ENCODE measurements at regions not wholly inside any gene's neighbourhood (a gene's known extent, or its start where the extent isn't known, plus 50 kb on each side); places are given as distances from the start of the nearest gene placed in this dataset.

GRCh38 chr18:57927511-57927910, 116.5 kb upstream of the NEDD4L start:
- no peak for ATAC-seq
- POLR2A ChIA-PET: no interaction called here
- no peaks in the 10 kb centered on the region for H3K9me3 ChIP-seq (ENCODE audit: control insufficient read depth in 1 of 2, insufficient read depth in 1 of 2, low read depth in 1 of 2, low read length in 2 of 2)

More at GRCh38 chr18:57927511-57927910, 116.5 kb upstream of the NEDD4L start:
- CTCF ChIA-PET: no interaction called here
- DNase-seq (ENCODE audit: low read depth, low spot score): no peak
- intact Hi-C loops (cut with micrococcal nuclease): no loop called here
- H3K4me3 ChIP-seq (replicated peaks in 1 of 2; ENCODE audit: low read depth in 1 of 2, low read length in 2 of 2): no peak overlapping the region
- no peaks in the 10 kb centered on the region for H3K79me2 ChIP-seq (ENCODE audit: insufficient read depth, low read length)
- BruUV-seq (replicated peaks): no TSS peak
- no peak overlapping the region for H3K27ac ChIP-seq (ENCODE audit: low read depth, low read length)
- H3K4me1 ChIP-seq (ENCODE audit: control insufficient read depth in 1 of 2, insufficient read depth in 2 of 2, low read length in 2 of 2): peaks cover 0 to 4% of the 10 kb centered on the region in 2 experiments; a peak in 2 of 4 replicates
- no peak overlapping the region for H2AFZ ChIP-seq (ENCODE audit: low read depth, low read length, poor library complexity, severe bottlenecking)
- H3K4me2 ChIP-seq (ENCODE audit: low read length): no peak overlapping the region
- H3K36me3 ChIP-seq (ENCODE audit: control insufficient read depth in 1 of 2, insufficient read depth in 2 of 2, low read length in 2 of 2): no peaks in the 10 kb centered on the region
- H4K20me1 ChIP-seq (ENCODE audit: insufficient read depth): no peaks in the 10 kb centered on the region
- RAD21 ChIA-PET (ENCODE audit: low non-redundant PET in 1 of 2, low total read pairs in 2 of 2, uncharacterized antibody in 2 of 2, unreplicated experiment in 2 of 2): no interaction called here
- TF ChIP-seq SP1 (IDR thresholded peaks at IDR 0.05; ENCODE audit: low read depth): no peak
- no peak for TF ChIP-seq POLR2AphosphoS5 (IDR thresholded peaks at IDR 0.05; ENCODE audit: low read depth, low read length)
- TF ChIP-seq FOSL1 (IDR thresholded peaks at IDR 0.05; ENCODE audit: low read depth): no peak
- TF ChIP-seq ELF1 (IDR thresholded peaks at IDR 0.05; ENCODE audit: borderline replicate concordance, low read depth): no peak
- TF ChIP-seq EZH2phosphoT487 (IDR thresholded peaks at IDR 0.05; ENCODE audit: borderline replicate concordance): no peak
- no peak for TF ChIP-seq JUND (IDR thresholded peaks at IDR 0.05)
- no peak for TF ChIP-seq ZNF274 (IDR thresholded peaks at IDR 0.05; ENCODE audit: low read depth, low read length)
- TF ChIP-seq CTCF (IDR thresholded peaks at IDR 0.05 in 2 of 3, conservative IDR thresholded peaks at IDR 0.05 in 1 of 3; ENCODE audit: borderline replicate concordance in 1 of 3, insufficient read depth in 1 of 3, low read depth in 2 of 3, low read length in 2 of 3): no peak
- TF ChIP-seq MAX (IDR thresholded peaks at IDR 0.05): no peak
- no peak for TF ChIP-seq CBX3 (IDR thresholded peaks at IDR 0.05; ENCODE audit: low read depth)
- TF ChIP-seq RAD21 (IDR thresholded peaks at IDR 0.05; ENCODE audit: low read depth): no peak
- no peak for TF ChIP-seq SIN3A (IDR thresholded peaks at IDR 0.05; ENCODE audit: low read depth)
- no peak for TF ChIP-seq ZBTB33 (IDR thresholded peaks at IDR 0.05; ENCODE audit: extremely low read depth, insufficient replicate concordance, low read length)
- TF ChIP-seq EZH2 (IDR thresholded peaks at IDR 0.05): no peak
- TF ChIP-seq CEBPB (IDR thresholded peaks at IDR 0.05; ENCODE audit: low read depth): no peak
- TF ChIP-seq EGR1 (IDR thresholded peaks at IDR 0.05; ENCODE audit: low read depth): no peak
- H3K9ac ChIP-seq (ENCODE audit: low read length): no peak overlapping the region
- no peaks in the 10 kb centered on the region for H3K9me2 ChIP-seq (ENCODE audit: insufficient read depth)
- no peaks in the 10 kb centered on the region for H3K27me3 ChIP-seq (ENCODE audit: insufficient read depth, low read length)
